ENCODE measurements at regions not wholly inside any gene's neighbourhood (a gene's known extent, or its start where the extent isn't known, plus 50 kb on each side); places are given as distances from the start of the nearest gene placed in this dataset.

DNA sequence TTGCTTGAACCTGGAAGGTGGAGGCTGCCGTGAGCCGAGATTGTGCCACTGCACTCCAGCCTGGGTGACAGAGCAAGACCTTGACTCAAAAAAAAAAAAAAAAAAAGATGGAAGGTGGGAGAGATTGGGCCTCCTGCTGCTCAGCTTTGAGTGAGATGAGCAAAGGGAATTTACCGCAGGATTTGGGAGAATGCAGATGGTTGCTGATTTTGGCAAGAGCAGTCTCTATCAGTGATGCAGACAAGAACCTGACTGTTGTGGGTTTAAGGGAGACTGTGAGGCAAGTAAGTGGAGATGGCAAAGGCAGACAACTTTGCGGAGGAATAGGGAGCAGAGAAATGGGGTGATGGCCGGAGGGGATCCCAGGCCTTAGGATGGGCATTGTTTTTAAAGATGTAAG, 1140.8 kb upstream of the AUTS2 start:
- Histone ChIP-seq H3K9me3 (peaks cover 0 to 6% (median 0%) of the 10 kb centered on the region in 12 donors), H3K27ac (no peak overlapping the region), H3K36me3 (no peaks in the 10 kb centered on the region), H3K27me3 (peaks cover 0 to 4% (median 0%) of the 10 kb centered on the region in 9 donors), H3K4me1 (no peaks in the 10 kb centered on the region), H3K4me3 (no peak overlapping the region)
- TF ChIP-seq, protein P1, sequence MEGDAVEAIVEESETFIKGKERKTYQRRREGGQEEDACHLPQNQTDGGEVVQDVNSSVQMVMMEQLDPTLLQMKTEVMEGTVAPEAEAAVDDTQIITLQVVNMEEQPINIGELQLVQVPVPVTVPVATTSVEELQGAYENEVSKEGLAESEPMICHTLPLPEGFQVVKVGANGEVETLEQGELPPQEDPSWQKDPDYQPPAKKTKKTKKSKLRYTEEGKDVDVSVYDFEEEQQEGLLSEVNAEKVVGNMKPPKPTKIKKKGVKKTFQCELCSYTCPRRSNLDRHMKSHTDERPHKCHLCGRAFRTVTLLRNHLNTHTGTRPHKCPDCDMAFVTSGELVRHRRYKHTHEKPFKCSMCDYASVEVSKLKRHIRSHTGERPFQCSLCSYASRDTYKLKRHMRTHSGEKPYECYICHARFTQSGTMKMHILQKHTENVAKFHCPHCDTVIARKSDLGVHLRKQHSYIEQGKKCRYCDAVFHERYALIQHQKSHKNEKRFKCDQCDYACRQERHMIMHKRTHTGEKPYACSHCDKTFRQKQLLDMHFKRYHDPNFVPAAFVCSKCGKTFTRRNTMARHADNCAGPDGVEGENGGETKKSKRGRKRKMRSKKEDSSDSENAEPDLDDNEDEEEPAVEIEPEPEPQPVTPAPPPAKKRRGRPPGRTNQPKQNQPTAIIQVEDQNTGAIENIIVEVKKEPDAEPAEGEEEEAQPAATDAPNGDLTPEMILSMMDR (IDR thresholded peaks at IDR 0.05), result no peak
- TF ChIP-seq POLR2A (IDR thresholded peaks at IDR 0.05), result no peak
- WGBS, 4 donors, result 91 to 95% (median 92%) methylated on average over 5 of the region's 5 CpGs
- intact Hi-C loops (cut with DNase I), result no loop called here
- DNase-seq (no peak), ATAC-seq (no peak)

DNA sequence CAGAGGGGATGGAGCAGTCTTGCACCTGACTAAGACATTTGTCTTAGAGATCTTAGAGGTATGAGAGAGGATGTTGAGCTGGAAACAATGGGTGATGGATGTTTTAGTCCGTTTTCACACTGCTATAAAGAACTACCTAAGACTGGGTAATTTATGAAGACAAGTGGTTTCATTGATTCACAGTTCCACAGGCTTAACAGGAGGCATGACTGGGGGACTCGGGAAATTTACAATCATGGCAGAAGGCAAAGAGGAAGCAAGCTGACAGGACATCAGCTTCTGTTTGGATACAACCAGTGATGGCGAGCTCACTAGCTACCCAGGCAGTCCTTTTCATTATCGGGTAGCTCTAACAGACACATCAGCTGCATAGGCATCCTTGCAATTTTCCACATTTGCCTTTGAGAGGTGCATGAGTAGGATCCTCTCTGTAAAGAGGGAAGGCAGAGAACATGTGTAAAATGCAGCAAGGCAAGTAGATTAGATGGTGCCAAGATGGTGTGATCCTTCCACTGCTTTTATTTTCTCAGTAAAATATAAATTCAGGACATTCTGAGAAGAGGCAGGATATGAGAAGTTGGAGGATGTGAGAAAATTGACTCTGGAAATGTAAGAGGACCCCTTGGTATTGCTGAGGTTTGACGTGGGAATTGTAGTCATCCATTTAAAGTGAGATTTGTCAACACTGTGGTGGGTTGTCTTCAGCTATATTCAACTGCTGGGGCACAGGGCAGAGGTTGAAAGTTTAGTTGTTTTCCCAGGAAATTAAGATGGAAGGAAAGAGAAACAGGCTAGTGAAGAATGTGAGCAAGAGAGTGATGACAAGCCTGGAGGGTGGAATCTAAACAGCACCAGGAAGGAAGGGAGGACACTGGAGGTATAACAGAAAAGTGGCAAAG, 1140.0 kb upstream of the AUTS2 start:
- no peak for DNase-seq
- peaks cover 0 to 6% (median 0%) of the 10 kb centered on the region in 12 donors for H3K9me3 ChIP-seq
- TF ChIP-seq, protein P1 (IDR thresholded peaks at IDR 0.05), result no peak
- no peak for TF ChIP-seq POLR2A (IDR thresholded peaks at IDR 0.05)
- H3K27ac ChIP-seq, result no peak overlapping the region
- 57 to 65% (median 60%) methylated on average over 5 of the region's 5 CpGs for WGBS, 4 donors
- H3K36me3 ChIP-seq, result no peaks in the 10 kb centered on the region
- intact Hi-C loops (cut with DNase I), result no loop called here
- ATAC-seq, result no peak
- H3K4me3 ChIP-seq, result no peak overlapping the region
- H3K27me3 ChIP-seq, result peaks cover 0 to 8% (median 0%) of the 10 kb centered on the region in 9 donors
- H3K4me1 ChIP-seq, result no peaks in the 10 kb centered on the region

DNA sequence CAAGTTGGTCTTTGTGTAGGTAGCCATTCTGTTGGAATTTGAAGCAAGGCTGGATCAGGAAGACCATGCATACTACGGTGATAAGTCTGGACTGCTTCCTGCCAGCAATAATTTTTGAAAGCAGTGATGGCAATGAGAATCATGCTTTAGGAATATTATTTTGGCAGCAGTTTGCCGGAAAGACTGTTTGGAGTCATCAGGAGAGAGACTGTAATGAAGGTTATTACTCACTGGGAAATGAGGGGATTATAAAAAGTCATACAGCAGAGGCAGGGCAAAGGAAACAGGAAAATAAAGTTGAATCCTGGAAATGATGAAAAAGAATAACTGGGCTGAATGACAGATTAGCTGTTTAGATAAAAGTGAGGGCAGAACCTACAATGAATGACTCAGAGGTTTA, 1136.8 kb upstream of the AUTS2 start:
- Histone ChIP-seq H3K9me3 (peaks cover 0 to 6% (median 0%) of the 10 kb centered on the region in 12 donors), H3K27me3 (peaks cover 0 to 10% (median 0%) of the 10 kb centered on the region in 9 donors), H3K27ac (no peak overlapping the region), H3K4me1 (no peaks in the 10 kb centered on the region), H3K36me3 (no peaks in the 10 kb centered on the region), H3K4me3 (no peak overlapping the region)
- DNase-seq (no peak), ATAC-seq (no peak)
- 14 to 29% (median 20%) methylated on average over 1 to 2 of the region's 2 CpGs for WGBS, 4 donors
- intact Hi-C loops (cut with DNase I), result no loop called here
- TF ChIP-seq, protein P1 (IDR thresholded peaks at IDR 0.05), result no peak
- TF ChIP-seq POLR2A (IDR thresholded peaks at IDR 0.05), result no peak

DNA sequence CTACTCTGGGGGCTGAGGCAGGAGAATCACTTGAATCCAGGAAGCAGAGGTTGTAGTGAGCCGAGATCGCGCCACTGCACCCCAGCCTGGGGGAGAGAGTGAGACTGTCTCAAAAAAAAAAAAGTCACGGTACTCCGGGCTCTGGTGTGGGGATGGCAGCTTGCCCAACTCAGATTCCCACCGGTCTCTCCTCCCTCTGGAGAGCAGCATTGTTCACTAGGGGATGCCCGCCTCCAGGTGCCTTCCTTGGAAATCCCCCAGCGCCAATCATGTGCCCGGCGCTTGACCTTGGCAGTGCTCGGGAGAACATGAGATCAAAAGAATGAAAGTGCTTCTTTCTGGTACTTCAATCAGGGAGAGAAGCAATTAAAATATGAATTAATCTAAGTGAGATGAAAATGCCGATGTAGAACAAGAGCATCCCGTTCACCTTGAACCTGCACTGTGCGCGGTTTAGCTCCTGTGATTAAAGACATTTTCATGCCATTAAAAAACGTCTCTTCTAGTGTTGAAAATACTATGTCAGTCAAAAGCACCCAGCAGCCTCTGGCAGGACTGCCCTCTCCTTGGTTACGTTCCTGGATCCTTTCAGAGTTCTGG, 1127.3 kb upstream of the AUTS2 start:
- DNase-seq (no peak), ATAC-seq (no peak)
- 58 to 70% (median 68%) methylated on average over 17 of the region's 17 CpGs for WGBS, 4 donors

More for the DNA sequence above, 1127.3 kb upstream of the AUTS2 start:
- H3K27me3 ChIP-seq, result peaks cover 0 to 9% (median 0%) of the 10 kb centered on the region in 9 donors
- H3K36me3 ChIP-seq, result no peaks in the 10 kb centered on the region
- no peak overlapping the region for H3K4me3 ChIP-seq
- H3K9me3 ChIP-seq, result no peaks in the 10 kb centered on the region
- TF ChIP-seq, protein P1 (IDR thresholded peaks at IDR 0.05), result no peak
- no peak for TF ChIP-seq POLR2A (IDR thresholded peaks at IDR 0.05)
- H3K27ac ChIP-seq, result no peak overlapping the region
- peaks cover 0 to 4% (median 0%) of the 10 kb centered on the region in 12 donors for H3K4me1 ChIP-seq
- intact Hi-C loops (cut with DNase I), result no loop called here
